H9 (cell line): ENCODE measurements at regions not wholly inside any gene's neighbourhood (a gene's known extent, or its start where the extent isn't known, plus 50 kb on each side); places are given as distances from the start of the nearest gene placed in this dataset.

ENCODE experiments used
- DNase-seq: peaks from one replicate; pipeline ENCODE4 v3.0.0-alpha.2; 2017
- H2AFZ ChIP-seq: one replicate; pipeline ENCODE4 v1.6.1; 2013; ENCODE audit warnings: mild to moderate bottlenecking, low read length, control low read depth, moderate library complexity
- H2AK5ac ChIP-seq: 2 replicates; pipeline ENCODE4 v1.6.1; 2013; ENCODE audit warnings: low read length, control low read depth, mixed read lengths; ENCODE audit not compliant: insufficient read length
- H2BK120ac ChIP-seq: one replicate; pipeline ENCODE4 v1.6.1; 2013; ENCODE audit warnings: low read depth, mild to moderate bottlenecking, low read length, control low read depth, inconsistent platforms; ENCODE audit not compliant: poor library complexity, severe bottlenecking
- H2BK12ac ChIP-seq: 2 replicates; pipeline ENCODE4 v1.6.1; 2013; ENCODE audit warnings: low read length, control low read depth, mixed read lengths, low read depth; ENCODE audit not compliant: insufficient read length
- H2BK15ac ChIP-seq: 2 replicates; pipeline ENCODE4 v1.6.1; 2013; ENCODE audit warnings: low read depth, low read length, control low read depth
- H2BK20ac ChIP-seq: one replicate; pipeline ENCODE4 v1.6.1; 2013; ENCODE audit warnings: low read depth, mild to moderate bottlenecking, low read length, control low read depth, inconsistent platforms; ENCODE audit not compliant: poor library complexity, severe bottlenecking
- H2BK5ac ChIP-seq: 2 replicates; pipeline ENCODE4 v1.6.1; 2013; ENCODE audit warnings: low read length, control low read depth, mixed read lengths; ENCODE audit not compliant: insufficient read length
- H3K14ac ChIP-seq: 2 replicates; pipeline ENCODE4 v1.6.1; 2013; ENCODE audit warnings: low read length, control low read depth; ENCODE audit not compliant: insufficient read depth
- H3K18ac ChIP-seq: 2 replicates; pipeline ENCODE4 v1.6.1; 2013; ENCODE audit warnings: low read depth, mild to moderate bottlenecking, mixed read lengths, low read length, control low read depth; ENCODE audit not compliant: insufficient read length
- H3K23ac ChIP-seq: 2 replicates; pipeline ENCODE4 v1.6.1; 2013; ENCODE audit warnings: low read length, control low read depth, mixed read lengths, low read depth; ENCODE audit not compliant: insufficient read length
- H3K23me2 ChIP-seq: 2 replicates; pipeline ENCODE4 v1.6.1; 2013; ENCODE audit warnings: low read depth, mild to moderate bottlenecking, mixed read lengths, low read length, control low read depth; ENCODE audit not compliant: insufficient read length, poor library complexity, severe bottlenecking
- H3K27ac ChIP-seq: 2 replicates; pipeline ENCODE4 v1.5.1; 2013; ENCODE audit warnings: low read length, control low read depth, mixed read lengths, low read depth; ENCODE audit not compliant: insufficient read length
- H3K27me3 ChIP-seq: 2 replicates; pipeline ENCODE4 v1.6.1; 2013; ENCODE audit warnings: low read length, control low read depth, inconsistent platforms; ENCODE audit not compliant: insufficient read depth
- H3K4ac ChIP-seq: 2 replicates; pipeline ENCODE4 v1.6.1; 2013; ENCODE audit warnings: low read depth, mild to moderate bottlenecking, control low read depth, inconsistent platforms, low read length, moderate library complexity
- H3K4me1 ChIP-seq: 2 replicates; pipeline ENCODE4 v1.6.1; 2013; ENCODE audit warnings: low read length, control low read depth, inconsistent platforms; ENCODE audit not compliant: insufficient read depth
- H3K4me2 ChIP-seq: 2 replicates; pipeline ENCODE4 v1.6.1; 2013; ENCODE audit warnings: low read length, control low read depth, mixed read lengths; ENCODE audit not compliant: insufficient read length, insufficient read depth
- H3K56ac ChIP-seq: 2 replicates; pipeline ENCODE4 v1.6.1; 2013; ENCODE audit warnings: low read depth, mild to moderate bottlenecking, mixed read lengths, low read length, control low read depth; ENCODE audit not compliant: insufficient read length
- H3K79me1 ChIP-seq: 2 replicates; pipeline ENCODE4 v1.6.1; 2013; ENCODE audit warnings: low read depth, mild to moderate bottlenecking, moderate library complexity, low read length, control low read depth, inconsistent platforms; ENCODE audit not compliant: insufficient read depth, poor library complexity, severe bottlenecking
- H3K79me2 ChIP-seq: 2 replicates; pipeline ENCODE4 v1.6.1; 2013; ENCODE audit warnings: low read length, control low read depth, inconsistent platforms; ENCODE audit not compliant: insufficient read depth
- H3K9ac ChIP-seq: 2 replicates; pipeline ENCODE4 v1.6.1; 2013; ENCODE audit warnings: low read length, control low read depth, mixed read lengths; ENCODE audit not compliant: insufficient read length; ENCODE audit errors: extremely low read depth
- H3K9me3 ChIP-seq: one replicate; pipeline ENCODE4 v1.6.1; 2013; ENCODE audit warnings: low read depth, low read length, inconsistent platforms; ENCODE audit not compliant: control insufficient read depth
- H3T11ph ChIP-seq: one replicate; pipeline ENCODE4 v1.6.1; 2013; ENCODE audit warnings: mild to moderate bottlenecking, low read length, control low read depth, inconsistent platforms
- H4K20me1 ChIP-seq: one replicate; pipeline ENCODE4 v1.6.1; 2013; ENCODE audit not compliant: control insufficient read depth, insufficient read length, insufficient read depth
- H4K5ac ChIP-seq: 2 replicates; pipeline ENCODE4 v1.6.1; 2013; ENCODE audit warnings: low read depth, mild to moderate bottlenecking, mixed read lengths, low read length, control low read depth; ENCODE audit not compliant: insufficient read length
- H4K8ac ChIP-seq: replicated peaks from 2 replicates; pipeline ENCODE4 v1.6.1; 2013; ENCODE audit warnings: low read length, control low read depth, mixed read lengths, low read depth; ENCODE audit not compliant: insufficient read length
- H4K91ac ChIP-seq: 2 replicates; pipeline ENCODE4 v1.6.1; 2013; ENCODE audit warnings: low read depth, mild to moderate bottlenecking, moderate library complexity, mixed read lengths, low read length, control low read depth; ENCODE audit not compliant: insufficient read length
- H3K27ac Mint-ChIP-seq, 3 experiments: 2 replicates in 2 of 3; 3 replicates in 1 of 3; pipeline ENCODE4 v1.8.0; 2020 to 2021; ENCODE audit warnings: mixed read lengths in 3 of 3, mild to moderate bottlenecking in 1 of 3, moderate library complexity in 1 of 3
- H3K27me3 Mint-ChIP-seq: 2 replicates; pipeline ENCODE4 v1.8.0; 2021; ENCODE audit warnings: low read depth, mild to moderate bottlenecking, moderate library complexity, mixed read lengths
- H3K36me3 Mint-ChIP-seq, 3 experiments: 2 replicates in 2 of 3; 3 replicates in 1 of 3; pipeline ENCODE4 v1.8.0; 2020 to 2021; ENCODE audit warnings: low read depth in 3 of 3, mixed read lengths in 3 of 3; ENCODE audit not compliant: insufficient read depth in 1 of 3
- H3K4me1 Mint-ChIP-seq, 2 experiments: 2 replicates each; pipeline ENCODE4 v1.8.0; 2020; ENCODE audit warnings: mixed read lengths in 2 of 2
- H3K4me3 Mint-ChIP-seq, 2 experiments: 2 replicates in 1 of 2; 3 replicates in 1 of 2; pipeline ENCODE4 v1.8.0; 2020 to 2021; ENCODE audit warnings: mild to moderate bottlenecking in 2 of 2, mixed read lengths in 2 of 2, moderate library complexity in 1 of 2
- H3K9me3 Mint-ChIP-seq, 2 experiments: 2 replicates in 1 of 2; 3 replicates in 1 of 2; pipeline ENCODE4 v1.8.0; 2020; ENCODE audit warnings: mild to moderate bottlenecking in 2 of 2, mixed read lengths in 2 of 2, moderate library complexity in 1 of 2
- WGBS: extraction: QIAGEN DNeasy Blood & Tissue Kit; methylation state at CpG from one replicate; pipeline ENCODE4 v1.1.7; 2013; ENCODE audit warnings: missing lambda C conversion rate, low lambda C conversion rate, mixed read lengths; ENCODE audit not compliant: insufficient read length; ENCODE audit errors: extremely low coverage; 5-methylcytosine and 5-hydroxymethylcytosine counted together
- TF ChIP-seq, protein P1 (sequence below): fragments of 200-600 bp; sonication (generic); conservative IDR thresholded peaks from 3 replicates; pipeline ENCODE4 v1.8.0; 2021; ENCODE audit warnings: antibody characterized with exemption, mild to moderate bottlenecking

DNA sequence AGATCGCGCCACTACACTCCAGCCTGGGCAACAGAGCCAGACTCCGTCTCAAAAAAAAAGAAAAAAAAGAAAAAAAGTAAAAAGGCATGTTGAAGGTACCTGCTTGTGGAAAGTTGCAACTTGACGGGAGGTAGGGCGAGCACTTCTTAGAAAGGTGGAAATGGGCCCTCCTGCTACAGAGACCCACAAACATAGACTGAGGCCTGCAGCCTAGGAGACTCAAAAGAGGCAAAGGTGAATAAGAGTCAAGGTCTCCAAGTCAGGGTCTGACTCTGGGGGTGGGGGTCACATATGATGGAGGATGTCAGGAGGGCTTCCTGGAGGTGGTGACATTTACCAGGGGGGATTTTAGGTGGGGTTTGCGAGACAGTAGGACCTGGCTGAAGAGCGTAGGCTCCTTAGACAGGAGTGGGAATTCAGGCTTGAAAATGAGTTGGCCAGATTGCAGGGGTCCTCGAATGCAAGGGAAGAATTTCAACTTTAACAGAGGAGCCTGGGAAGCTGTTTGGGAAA lies 303.0 kb downstream of the SEC14L1 start:
- Histone ChIP-seq H3K56ac (no peak overlapping the region), H3K79me1 (no peaks in the 10 kb centered on the region), H3K27ac (no peak overlapping the region), H4K8ac (no peak overlapping the region), H3K18ac (no peak overlapping the region), H3K4ac (no peak overlapping the region), H2BK12ac (no peak overlapping the region), H3K23ac (no peak overlapping the region), H2BK20ac (no peak overlapping the region), H3T11ph (no peak overlapping the region), H3K9ac (no peak overlapping the region), H3K4me1 (no peaks in the 10 kb centered on the region), H3K79me2 (no peaks in the 10 kb centered on the region), H2AK5ac (no peak overlapping the region), H2BK5ac (no peak overlapping the region), H2AFZ (no peak overlapping the region), H4K5ac (no peak overlapping the region), H3K27me3 (no peaks in the 10 kb centered on the region), H4K91ac (no peak overlapping the region), H2BK120ac (no peak overlapping the region), H3K23me2 (no peaks in the 10 kb centered on the region), H3K9me3 (no peaks in the 10 kb centered on the region), H3K14ac (no peak overlapping the region), H4K20me1 (no peaks in the 10 kb centered on the region), H3K4me2 (no peak overlapping the region), H2BK15ac (no peak overlapping the region)
- peaks cover 0 to 2% (median 0%) of the 10 kb centered on the region in 3 experiments; a peak in 3 of 7 replicates for H3K36me3 Mint-ChIP-seq
- no peaks in the 10 kb centered on the region; a peak in 1 of 5 replicates for H3K9me3 Mint-ChIP-seq
- H3K27ac Mint-ChIP-seq: peak overlapping the region; percentile 2 to 57 (median 14); a peak in 4 of 7 replicates
- peaks cover 11 to 24% of the 10 kb centered on the region in 2 experiments for H3K4me1 Mint-ChIP-seq
- TF ChIP-seq, protein P1, sequence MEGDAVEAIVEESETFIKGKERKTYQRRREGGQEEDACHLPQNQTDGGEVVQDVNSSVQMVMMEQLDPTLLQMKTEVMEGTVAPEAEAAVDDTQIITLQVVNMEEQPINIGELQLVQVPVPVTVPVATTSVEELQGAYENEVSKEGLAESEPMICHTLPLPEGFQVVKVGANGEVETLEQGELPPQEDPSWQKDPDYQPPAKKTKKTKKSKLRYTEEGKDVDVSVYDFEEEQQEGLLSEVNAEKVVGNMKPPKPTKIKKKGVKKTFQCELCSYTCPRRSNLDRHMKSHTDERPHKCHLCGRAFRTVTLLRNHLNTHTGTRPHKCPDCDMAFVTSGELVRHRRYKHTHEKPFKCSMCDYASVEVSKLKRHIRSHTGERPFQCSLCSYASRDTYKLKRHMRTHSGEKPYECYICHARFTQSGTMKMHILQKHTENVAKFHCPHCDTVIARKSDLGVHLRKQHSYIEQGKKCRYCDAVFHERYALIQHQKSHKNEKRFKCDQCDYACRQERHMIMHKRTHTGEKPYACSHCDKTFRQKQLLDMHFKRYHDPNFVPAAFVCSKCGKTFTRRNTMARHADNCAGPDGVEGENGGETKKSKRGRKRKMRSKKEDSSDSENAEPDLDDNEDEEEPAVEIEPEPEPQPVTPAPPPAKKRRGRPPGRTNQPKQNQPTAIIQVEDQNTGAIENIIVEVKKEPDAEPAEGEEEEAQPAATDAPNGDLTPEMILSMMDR: no peak
- no CpG with 5 or more reads among the region's 8 CpGs for WGBS
- no peak overlapping the region; a peak in 1 of 5 replicates for H3K4me3 Mint-ChIP-seq
- no peak for DNase-seq
- H3K27me3 Mint-ChIP-seq: no peaks in the 10 kb centered on the region; the same call in 1 of the 2 replicates
